ENCODE measurements at regions not wholly inside any gene's neighbourhood (a gene's known extent, or its start where the extent isn't known, plus 50 kb on each side); places are given as distances from the start of the nearest gene placed in this dataset.

DNA sequence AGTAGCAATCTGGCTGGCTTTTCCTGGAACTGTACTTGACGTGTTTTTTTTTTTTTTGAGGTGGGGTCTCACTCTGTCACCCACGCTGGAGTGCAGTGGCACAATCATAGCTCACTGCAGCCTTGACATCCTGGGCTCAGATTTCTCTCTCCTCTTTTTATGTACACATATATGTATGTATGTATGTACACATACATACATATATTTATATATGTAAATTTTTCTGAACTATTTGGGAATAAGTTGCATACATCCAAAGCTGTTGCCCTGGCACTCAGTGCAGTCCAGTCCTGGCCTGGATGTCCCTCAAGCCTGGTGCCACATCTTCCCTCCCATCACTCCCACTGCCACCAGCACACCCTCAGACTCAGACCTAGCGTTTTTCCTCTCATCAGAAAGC lies 89.0 kb upstream of the SHISA3 start (continued):
- TF ChIP-seq, protein P1, sequence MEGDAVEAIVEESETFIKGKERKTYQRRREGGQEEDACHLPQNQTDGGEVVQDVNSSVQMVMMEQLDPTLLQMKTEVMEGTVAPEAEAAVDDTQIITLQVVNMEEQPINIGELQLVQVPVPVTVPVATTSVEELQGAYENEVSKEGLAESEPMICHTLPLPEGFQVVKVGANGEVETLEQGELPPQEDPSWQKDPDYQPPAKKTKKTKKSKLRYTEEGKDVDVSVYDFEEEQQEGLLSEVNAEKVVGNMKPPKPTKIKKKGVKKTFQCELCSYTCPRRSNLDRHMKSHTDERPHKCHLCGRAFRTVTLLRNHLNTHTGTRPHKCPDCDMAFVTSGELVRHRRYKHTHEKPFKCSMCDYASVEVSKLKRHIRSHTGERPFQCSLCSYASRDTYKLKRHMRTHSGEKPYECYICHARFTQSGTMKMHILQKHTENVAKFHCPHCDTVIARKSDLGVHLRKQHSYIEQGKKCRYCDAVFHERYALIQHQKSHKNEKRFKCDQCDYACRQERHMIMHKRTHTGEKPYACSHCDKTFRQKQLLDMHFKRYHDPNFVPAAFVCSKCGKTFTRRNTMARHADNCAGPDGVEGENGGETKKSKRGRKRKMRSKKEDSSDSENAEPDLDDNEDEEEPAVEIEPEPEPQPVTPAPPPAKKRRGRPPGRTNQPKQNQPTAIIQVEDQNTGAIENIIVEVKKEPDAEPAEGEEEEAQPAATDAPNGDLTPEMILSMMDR (conservative IDR thresholded peaks at IDR 0.05; ENCODE audit: low read depth in 2 of 2) = no peak
- TF ChIP-seq EZH2 (IDR thresholded peaks at IDR 0.05; ENCODE audit: low read depth, unreplicated experiment) = no peak

DNA sequence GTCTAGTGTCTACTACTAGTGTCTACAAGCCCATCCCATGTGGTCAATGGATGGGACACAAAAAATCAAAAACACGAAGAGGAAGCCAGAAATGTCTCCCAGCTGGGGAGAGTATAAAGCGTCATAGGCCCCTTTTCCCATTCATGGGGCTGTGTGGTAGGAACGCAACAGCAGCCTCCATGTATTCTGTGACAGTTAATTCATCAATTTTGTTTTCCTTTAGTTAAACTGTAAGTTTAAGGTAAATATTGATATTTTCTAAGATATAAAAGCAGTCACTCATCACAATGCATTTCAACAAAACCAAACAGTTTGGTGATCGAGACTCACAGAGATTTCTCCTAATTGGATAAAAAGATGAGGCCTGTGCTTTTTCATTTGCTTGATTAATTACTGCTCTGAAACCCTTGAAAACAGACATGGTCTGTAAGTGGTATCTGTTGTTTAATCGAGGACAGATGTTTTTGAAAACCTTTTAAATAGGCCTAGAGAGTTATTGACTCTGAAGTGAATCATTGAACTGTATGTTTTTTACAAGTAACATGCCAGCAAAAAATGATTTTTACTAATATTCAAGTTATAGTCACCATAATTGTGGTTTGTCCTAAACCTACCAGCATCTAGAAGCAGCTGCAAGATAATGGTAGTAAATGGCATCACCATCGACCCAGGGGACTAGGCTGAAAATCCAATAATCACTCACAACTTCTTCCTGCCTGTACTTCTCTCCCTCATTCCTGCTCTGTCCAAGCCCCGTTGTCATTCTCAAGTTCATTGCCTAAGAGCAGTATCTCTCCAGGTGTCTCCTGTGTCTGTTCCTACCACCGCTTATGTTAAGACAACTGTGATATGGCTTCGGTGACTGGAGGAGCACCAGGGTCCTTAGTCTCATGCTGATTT lies 87.7 kb upstream of the SHISA3 start:
- Mint-ChIP-seq H3K27ac (no peak overlapping the region), H3K4me1 (peaks cover 22% of the 10 kb centered on the region), H3K9me3 (peaks cover 14% of the 10 kb centered on the region), H3K27me3 (ENCODE audit: insufficient read depth, low read depth, poor library complexity) (peaks cover 8% of the 10 kb centered on the region), H3K36me3 (ENCODE audit: low read depth) (peaks cover 17% of the 10 kb centered on the region), H3K4me3 (no peak overlapping the region)
- Histone ChIP-seq H2AFZ (peak overlapping the region; percentile 83), H3K4me3 (no peak overlapping the region), H4K20me1 (replicated peaks; ENCODE audit: insufficient read depth) (no peaks in the 10 kb centered on the region), H3K4me2 (0 out of 2 replicates have a peak overlapping the region, but pooled peaks have one; percentile 71), H3K4me1 (ENCODE audit: insufficient read depth) (peaks cover 23% of the 10 kb centered on the region), H3K27ac (ENCODE audit: low read depth) (no peak overlapping the region), H3K9me2 (ENCODE audit: insufficient read depth) (0 out of 2 replicates have a peak, but pooled peaks cover 7% of the 10 kb centered on the region), H3K79me2 (replicated peaks; ENCODE audit: insufficient read depth) (no peaks in the 10 kb centered on the region), H3K36me3 (ENCODE audit: insufficient read depth) (peaks cover 3% of the 10 kb centered on the region; the same call in 1 of the 2 replicates), H3K27me3 (ENCODE audit: insufficient read depth) (no peaks in the 10 kb centered on the region), H3F3A (replicated peaks; ENCODE audit: low read depth) (no peaks in the 10 kb centered on the region)
- no peak for DNase-seq (ENCODE audit: low spot score)
- ATAC-seq = no peak
- TF ChIP-seq, protein P2, sequence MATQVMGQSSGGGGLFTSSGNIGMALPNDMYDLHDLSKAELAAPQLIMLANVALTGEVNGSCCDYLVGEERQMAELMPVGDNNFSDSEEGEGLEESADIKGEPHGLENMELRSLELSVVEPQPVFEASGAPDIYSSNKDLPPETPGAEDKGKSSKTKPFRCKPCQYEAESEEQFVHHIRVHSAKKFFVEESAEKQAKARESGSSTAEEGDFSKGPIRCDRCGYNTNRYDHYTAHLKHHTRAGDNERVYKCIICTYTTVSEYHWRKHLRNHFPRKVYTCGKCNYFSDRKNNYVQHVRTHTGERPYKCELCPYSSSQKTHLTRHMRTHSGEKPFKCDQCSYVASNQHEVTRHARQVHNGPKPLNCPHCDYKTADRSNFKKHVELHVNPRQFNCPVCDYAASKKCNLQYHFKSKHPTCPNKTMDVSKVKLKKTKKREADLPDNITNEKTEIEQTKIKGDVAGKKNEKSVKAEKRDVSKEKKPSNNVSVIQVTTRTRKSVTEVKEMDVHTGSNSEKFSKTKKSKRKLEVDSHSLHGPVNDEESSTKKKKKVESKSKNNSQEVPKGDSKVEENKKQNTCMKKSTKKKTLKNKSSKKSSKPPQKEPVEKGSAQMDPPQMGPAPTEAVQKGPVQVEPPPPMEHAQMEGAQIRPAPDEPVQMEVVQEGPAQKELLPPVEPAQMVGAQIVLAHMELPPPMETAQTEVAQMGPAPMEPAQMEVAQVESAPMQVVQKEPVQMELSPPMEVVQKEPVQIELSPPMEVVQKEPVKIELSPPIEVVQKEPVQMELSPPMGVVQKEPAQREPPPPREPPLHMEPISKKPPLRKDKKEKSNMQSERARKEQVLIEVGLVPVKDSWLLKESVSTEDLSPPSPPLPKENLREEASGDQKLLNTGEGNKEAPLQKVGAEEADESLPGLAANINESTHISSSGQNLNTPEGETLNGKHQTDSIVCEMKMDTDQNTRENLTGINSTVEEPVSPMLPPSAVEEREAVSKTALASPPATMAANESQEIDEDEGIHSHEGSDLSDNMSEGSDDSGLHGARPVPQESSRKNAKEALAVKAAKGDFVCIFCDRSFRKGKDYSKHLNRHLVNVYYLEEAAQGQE (IDR thresholded peaks at IDR 0.05; ENCODE audit: unreplicated experiment) = no peak
- TF ChIP-seq EZH2phosphoT487 (IDR thresholded peaks at IDR 0.05; ENCODE audit: unreplicated experiment) (no peak), STAT1 (IDR thresholded peaks at IDR 0.05; ENCODE audit: unreplicated experiment) (no peak), POLR2AphosphoS5 (IDR thresholded peaks at IDR 0.05; ENCODE audit: low read depth) (no peak), JUNB (IDR thresholded peaks at IDR 0.05; ENCODE audit: unreplicated experiment) (no peak), ZNF114 (CRISPR knock-in tag; IDR thresholded peaks at IDR 0.05) (no peak), NANOG (IDR thresholded peaks at IDR 0.05; ENCODE audit: borderline replicate concordance) (no peak)
- TF ChIP-seq, protein P1 (conservative IDR thresholded peaks at IDR 0.05; ENCODE audit: low read depth in 2 of 2) = no peak
- TF ChIP-seq, protein P3, sequence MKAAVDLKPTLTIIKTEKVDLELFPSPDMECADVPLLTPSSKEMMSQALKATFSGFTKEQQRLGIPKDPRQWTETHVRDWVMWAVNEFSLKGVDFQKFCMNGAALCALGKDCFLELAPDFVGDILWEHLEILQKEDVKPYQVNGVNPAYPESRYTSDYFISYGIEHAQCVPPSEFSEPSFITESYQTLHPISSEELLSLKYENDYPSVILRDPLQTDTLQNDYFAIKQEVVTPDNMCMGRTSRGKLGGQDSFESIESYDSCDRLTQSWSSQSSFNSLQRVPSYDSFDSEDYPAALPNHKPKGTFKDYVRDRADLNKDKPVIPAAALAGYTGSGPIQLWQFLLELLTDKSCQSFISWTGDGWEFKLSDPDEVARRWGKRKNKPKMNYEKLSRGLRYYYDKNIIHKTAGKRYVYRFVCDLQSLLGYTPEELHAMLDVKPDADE (IDR thresholded peaks at IDR 0.05) = no peak

Measured in GM23338 (cell line).